A549 (cell line): ENCODE measurements at regions not wholly inside any gene's neighbourhood (a gene's known extent, or its start where the extent isn't known, plus 50 kb on each side); places are given as distances from the start of the nearest gene placed in this dataset.

Experiments
- ATAC-seq, 2 experiments: fragments of 200-7000 bp in 1 of 2; fragments of >200 bp in 1 of 2; cut with Nextera tagmentation in 1 of 2; cut with Tn5 transposase in 1 of 2; 3 replicates each; pipeline versions ENCODE4 v1.8.0 to v1.9.1; 2018 to 2020; ENCODE audit warnings: mild to moderate bottlenecking in 1 of 2, moderate library complexity in 1 of 2
- CTCF ChIA-PET: fragments of 300-600 bp; sonication (Branson Sonifier 250); formaldehyde crosslinking; extraction: SDS; loops from one replicate; lab custom pipeline; 2021; ENCODE audit warnings: antibody characterized with exemption, inconsistent platforms; lab: Yijun Ruan, JAX
- POLR2A ChIA-PET: fragments of 350-600 bp; formaldehyde crosslinking; extraction: SDS; loops from one replicate; lab custom pipeline; 2021; ENCODE audit warnings: antibody characterized with exemption, inconsistent platforms; lab: Yijun Ruan, JAX
- DNase-seq, 2 experiments: peaks; one replicate each; pipeline versions ENCODE4 v3.0.0 to v3.0.0-alpha.2; 2011 to 2016; ENCODE audit warnings: low read depth in 1 of 2, low spot score in 1 of 2
- FAIRE-seq: peaks from 2 replicates; lab custom pipeline; 2011; peaks lifted over from hg19 to GRCh38; lab: Jason Lieb, UNC
- H3K27ac ChIP-seq, 2 experiments: fragments of >200 bp; sonication (Bioruptor Twin); formaldehyde crosslinking; 3 replicates each; pipeline ENCODE4 v1.5.1; 2016 to 2017
- H3K4me1 ChIP-seq: fragments of >200 bp; sonication (Bioruptor Twin); formaldehyde crosslinking; 3 replicates; pipeline ENCODE4 v1.6.1; 2016
- H3K4me2 ChIP-seq: fragments of >200 bp; sonication (Bioruptor Twin); formaldehyde crosslinking; 3 replicates; pipeline ENCODE4 v1.6.1; 2016
- H3K4me3 ChIP-seq: fragments of >200 bp; sonication (Bioruptor Twin); formaldehyde crosslinking; 3 replicates; pipeline ENCODE4 v1.5.1; 2016
- H3K9me3 ChIP-seq: fragments of >200 bp; sonication (Bioruptor Twin); formaldehyde crosslinking; 3 replicates; pipeline ENCODE4 v1.6.1; 2016
- CBX2 ChIP-seq: fragments of 200-600 bp; sonication (generic); IDR thresholded peaks from 2 replicates; pipeline ENCODE4 v1.6.1; 2016; ENCODE audit warnings: low read depth, mild to moderate bottlenecking, borderline replicate concordance
- CBX8 ChIP-seq: fragments of 200-600 bp; sonication (generic); IDR thresholded peaks from 2 replicates; pipeline ENCODE4 v1.6.1; 2016
- CEBPB ChIP-seq, 2 experiments: fragments of >200 bp in 1 of 2; sonication (Bioruptor Twin) in 1 of 2; formaldehyde crosslinking in 1 of 2; IDR thresholded peaks; 2 replicates each; pipeline ENCODE4 v1.6.1; 2012 to 2016
- CHD4 ChIP-seq: fragments of 200-600 bp; sonication (generic); IDR thresholded peaks from 2 replicates; pipeline ENCODE4 v1.6.1; 2016; ENCODE audit warnings: antibody characterized with exemption, mild to moderate bottlenecking, borderline replicate concordance
- EHMT2 ChIP-seq: fragments of 200-600 bp; sonication (generic); IDR thresholded peaks from 2 replicates; pipeline ENCODE4 v1.6.1; 2016; ENCODE audit warnings: antibody characterized with exemption, low read depth, mild to moderate bottlenecking, moderate library complexity
- FOXS1 ChIP-seq: fragments of 250-450 bp; sonication (Bioruptor Pico); IDR thresholded peaks from 2 replicates; pipeline ENCODE4 v1.5.0; 2020; ENCODE audit warnings: mild to moderate bottlenecking, moderate library complexity
- GATA3 ChIP-seq: IDR thresholded peaks from 2 replicates; pipeline ENCODE4 v1.6.1; 2012; ENCODE audit warnings: borderline replicate concordance
- HEYL ChIP-seq: fragments of 250-450 bp; sonication (Bioruptor Pico); IDR thresholded peaks from 2 replicates; pipeline ENCODE4 v1.8.0; 2021; ENCODE audit warnings: mild to moderate bottlenecking, moderate library complexity
- HMGXB4 ChIP-seq: fragments of 250-450 bp; sonication (Bioruptor Pico); IDR thresholded peaks from 2 replicates; pipeline ENCODE4 v1.5.0; 2021; ENCODE audit warnings: mild to moderate bottlenecking, moderate library complexity, borderline replicate concordance
- HOXB5 ChIP-seq: fragments of 250-450 bp; sonication (Bioruptor Pico); IDR thresholded peaks from 2 replicates; pipeline ENCODE4 v1.5.0; 2020; ENCODE audit warnings: mild to moderate bottlenecking, moderate library complexity
- JUN ChIP-seq, 2 experiments: fragments of >200 bp; sonication (Bioruptor Twin); formaldehyde crosslinking; IDR thresholded peaks; 2 replicates in 1 of 2; 3 replicates in 1 of 2; pipeline ENCODE4 v1.6.1; 2016 to 2017
- KDM1A ChIP-seq: fragments of 200-600 bp; sonication (generic); IDR thresholded peaks from 2 replicates; pipeline ENCODE4 v1.6.1; 2016; ENCODE audit warnings: low read depth, mild to moderate bottlenecking
- KDM5A ChIP-seq: fragments of 200-600 bp; sonication (generic); IDR thresholded peaks from 2 replicates; pipeline ENCODE4 v1.6.1; 2016; ENCODE audit warnings: antibody characterized with exemption, mild to moderate bottlenecking
- MAFK ChIP-seq: fragments of 450-650 bp; IDR thresholded peaks from 2 replicates; pipeline ENCODE4 v1.6.1; 2014; ENCODE audit not compliant: partially characterized antibody
- MAZ ChIP-seq: fragments of 150-350 bp; IDR thresholded peaks from 2 replicates; pipeline ENCODE4 v1.6.1; 2014; ENCODE audit warnings: antibody characterized with exemption, low read depth, low read length, borderline replicate concordance
- MYC ChIP-seq: IDR thresholded peaks from 2 replicates; pipeline ENCODE4 v1.6.1; 2012; ENCODE audit warnings: mild to moderate bottlenecking, inconsistent platforms, low read length, improper control_type of control experiment, borderline replicate concordance
- NFE2L2 ChIP-seq: fragments of 150-350 bp; conservative IDR thresholded peaks from 2 replicates; pipeline ENCODE4 v1.6.1; 2014; ENCODE audit warnings: low read length
- NR3C1 ChIP-seq: fragments of >200 bp; sonication (Bioruptor Twin); formaldehyde crosslinking; IDR thresholded peaks from 3 replicates; pipeline ENCODE4 v1.6.1; 2017
- POLR2A ChIP-seq: IDR thresholded peaks from 2 replicates; pipeline ENCODE4 v1.6.1; 2012; ENCODE audit warnings: mild to moderate bottlenecking, low read length
- POLR2AphosphoS2 ChIP-seq: conservative IDR thresholded peaks from 2 replicates; pipeline ENCODE4 v1.6.1; 2012; ENCODE audit warnings: low read length, improper control_type of control experiment, inconsistent platforms
- RCOR1 ChIP-seq: fragments of 150-350 bp; IDR thresholded peaks from 2 replicates; pipeline ENCODE4 v1.6.1; 2014; ENCODE audit warnings: antibody characterized with exemption, low read length, low read depth
- RNF2 ChIP-seq: fragments of 200-600 bp; sonication (generic); IDR thresholded peaks from 2 replicates; pipeline ENCODE4 v1.6.1; 2016; ENCODE audit warnings: low read depth, mild to moderate bottlenecking, antibody characterized with exemption, moderate library complexity, borderline replicate concordance
- SREBF2 ChIP-seq: fragments of 450-650 bp; IDR thresholded peaks from 2 replicates; pipeline ENCODE4 v1.6.1; 2014; ENCODE audit warnings: mild to moderate bottlenecking, moderate library complexity
- TFCP2L1 ChIP-seq: fragments of 250-450 bp; sonication (Bioruptor Pico); IDR thresholded peaks from 2 replicates; pipeline ENCODE4 v1.5.0; 2021; ENCODE audit warnings: mild to moderate bottlenecking
- ZNF302 ChIP-seq: fragments of 250-450 bp; sonication (Bioruptor Pico); IDR thresholded peaks from 2 replicates; pipeline ENCODE4 v1.9.0; 2021; ENCODE audit warnings: inconsistent platforms, mild to moderate bottlenecking, moderate library complexity
- ZSCAN20 ChIP-seq: fragments of 250-450 bp; sonication (Bioruptor Pico); IDR thresholded peaks from 2 replicates; pipeline ENCODE4 v1.8.0; 2022; ENCODE audit warnings: mild to moderate bottlenecking, moderate library complexity
- WGBS: methylation state at CpG from one replicate; pipeline ENCODE4 v1.1.6; 2017; ENCODE audit errors: missing lambda C conversion rate; 5-methylcytosine and 5-hydroxymethylcytosine counted together
- TF ChIP-seq, protein P1 (sequence below): fragments of >200 bp; sonication (Bioruptor Twin); formaldehyde crosslinking; IDR thresholded peaks from 3 replicates; pipeline ENCODE4 v1.5.1; 2016
- TF ChIP-seq, protein P2 (sequence below): fragments of 250-450 bp; sonication (Bioruptor Pico); IDR thresholded peaks from 2 replicates; pipeline ENCODE4 v1.5.0; 2020; ENCODE audit warnings: low read depth, mild to moderate bottlenecking, moderate library complexity
- TF ChIP-seq, protein P3 (sequence below): fragments of 150-350 bp; IDR thresholded peaks from 2 replicates; pipeline ENCODE4 v1.6.1; 2014; ENCODE audit warnings: low read depth, mild to moderate bottlenecking, low read length

DNA sequence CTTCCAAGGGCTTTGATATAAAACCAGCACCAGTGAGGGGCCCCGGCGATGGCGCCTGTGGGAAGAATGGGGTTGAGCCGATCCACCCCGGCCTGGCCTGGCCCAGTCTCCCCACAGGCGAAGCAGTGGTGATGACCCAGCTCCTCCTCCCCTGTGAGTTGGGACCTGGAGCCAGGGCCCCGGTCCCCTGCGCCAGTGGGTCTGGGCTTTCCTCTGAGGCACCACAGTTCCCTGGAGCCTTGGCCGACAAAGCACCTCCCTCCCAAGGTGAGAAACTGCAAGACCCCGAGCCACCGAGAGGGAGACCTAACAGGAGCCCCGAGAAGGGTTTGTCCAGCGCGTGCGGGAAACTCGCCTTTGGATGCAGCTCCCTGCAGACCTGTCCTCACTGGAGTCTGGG, 942.9 kb downstream of the BRD1 start:
- Histone ChIP-seq H3K4me1 (no peaks in the 10 kb centered on the region), H3K9me3 (no peaks in the 10 kb centered on the region), H3K4me3 (no peak overlapping the region), H3K27ac (no peak overlapping the region), H3K4me2 (no peak overlapping the region)
- no peak for FAIRE-seq
- CTCF ChIA-PET: no interaction called here
- TF ChIP-seq KDM1A (no peak), ZNF302 (CRISPR knock-in tag) (no peak), KDM5A (no peak), RNF2 (no peak), FOXS1 (CRISPR knock-in tag) (no peak), NFE2L2 (no peak), GATA3 (no peak), CBX2 (no peak), SREBF2 (no peak)
- TF ChIP-seq, protein P1, sequence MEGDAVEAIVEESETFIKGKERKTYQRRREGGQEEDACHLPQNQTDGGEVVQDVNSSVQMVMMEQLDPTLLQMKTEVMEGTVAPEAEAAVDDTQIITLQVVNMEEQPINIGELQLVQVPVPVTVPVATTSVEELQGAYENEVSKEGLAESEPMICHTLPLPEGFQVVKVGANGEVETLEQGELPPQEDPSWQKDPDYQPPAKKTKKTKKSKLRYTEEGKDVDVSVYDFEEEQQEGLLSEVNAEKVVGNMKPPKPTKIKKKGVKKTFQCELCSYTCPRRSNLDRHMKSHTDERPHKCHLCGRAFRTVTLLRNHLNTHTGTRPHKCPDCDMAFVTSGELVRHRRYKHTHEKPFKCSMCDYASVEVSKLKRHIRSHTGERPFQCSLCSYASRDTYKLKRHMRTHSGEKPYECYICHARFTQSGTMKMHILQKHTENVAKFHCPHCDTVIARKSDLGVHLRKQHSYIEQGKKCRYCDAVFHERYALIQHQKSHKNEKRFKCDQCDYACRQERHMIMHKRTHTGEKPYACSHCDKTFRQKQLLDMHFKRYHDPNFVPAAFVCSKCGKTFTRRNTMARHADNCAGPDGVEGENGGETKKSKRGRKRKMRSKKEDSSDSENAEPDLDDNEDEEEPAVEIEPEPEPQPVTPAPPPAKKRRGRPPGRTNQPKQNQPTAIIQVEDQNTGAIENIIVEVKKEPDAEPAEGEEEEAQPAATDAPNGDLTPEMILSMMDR: no peak
- POLR2A ChIA-PET: no interaction called here
- DNase-seq: no peak
- WGBS: 33% methylated on average over 12 of the region's 16 CpGs
- ATAC-seq: no peak

DNA sequence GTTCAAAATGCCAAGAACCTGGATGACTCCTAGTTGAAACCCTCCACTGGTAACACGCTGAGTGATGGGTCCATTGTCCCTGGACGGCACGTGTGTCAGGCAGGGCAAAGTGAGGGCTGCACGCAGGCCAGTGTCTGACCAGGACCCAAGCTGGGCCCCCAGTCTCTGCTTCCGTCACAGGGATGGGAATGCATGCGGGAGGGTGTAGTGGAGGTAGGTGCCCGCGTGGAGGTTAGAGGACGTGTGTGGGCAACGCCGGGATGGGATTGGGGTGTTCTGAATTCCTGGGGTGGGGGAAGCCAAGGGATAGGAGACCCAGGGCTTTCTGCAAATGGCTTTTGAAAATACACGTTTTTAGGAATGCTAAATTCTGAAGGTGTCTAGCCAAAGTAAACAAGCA, 943.3 kb downstream of the BRD1 start:
- Histone ChIP-seq H3K4me2 (no peak overlapping the region), H3K27ac (no peak overlapping the region), H3K4me1 (no peaks in the 10 kb centered on the region), H3K4me3 (no peak overlapping the region), H3K9me3 (no peaks in the 10 kb centered on the region)
- FAIRE-seq (no peak), ATAC-seq (no peak), DNase-seq (no peak)
- POLR2A ChIA-PET: no interaction called here
- WGBS: 50% methylated on average over 12 of the region's 12 CpGs
- CTCF ChIA-PET: no interaction called here
- TF ChIP-seq MAZ (no peak), JUN (IDR thresholded peaks at IDR 0.05) (no peak), KDM1A (no peak), MAFK (no peak), ZSCAN20 (CRISPR knock-in tag) (no peak)
- TF ChIP-seq, protein P2, sequence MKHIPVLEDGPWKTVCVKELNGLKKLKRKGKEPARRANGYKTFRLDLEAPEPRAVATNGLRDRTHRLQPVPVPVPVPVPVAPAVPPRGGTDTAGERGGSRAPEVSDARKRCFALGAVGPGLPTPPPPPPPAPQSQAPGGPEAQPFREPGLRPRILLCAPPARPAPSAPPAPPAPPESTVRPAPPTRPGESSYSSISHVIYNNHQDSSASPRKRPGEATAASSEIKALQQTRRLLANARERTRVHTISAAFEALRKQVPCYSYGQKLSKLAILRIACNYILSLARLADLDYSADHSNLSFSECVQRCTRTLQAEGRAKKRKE (CRISPR knock-in tag): no peak

DNA sequence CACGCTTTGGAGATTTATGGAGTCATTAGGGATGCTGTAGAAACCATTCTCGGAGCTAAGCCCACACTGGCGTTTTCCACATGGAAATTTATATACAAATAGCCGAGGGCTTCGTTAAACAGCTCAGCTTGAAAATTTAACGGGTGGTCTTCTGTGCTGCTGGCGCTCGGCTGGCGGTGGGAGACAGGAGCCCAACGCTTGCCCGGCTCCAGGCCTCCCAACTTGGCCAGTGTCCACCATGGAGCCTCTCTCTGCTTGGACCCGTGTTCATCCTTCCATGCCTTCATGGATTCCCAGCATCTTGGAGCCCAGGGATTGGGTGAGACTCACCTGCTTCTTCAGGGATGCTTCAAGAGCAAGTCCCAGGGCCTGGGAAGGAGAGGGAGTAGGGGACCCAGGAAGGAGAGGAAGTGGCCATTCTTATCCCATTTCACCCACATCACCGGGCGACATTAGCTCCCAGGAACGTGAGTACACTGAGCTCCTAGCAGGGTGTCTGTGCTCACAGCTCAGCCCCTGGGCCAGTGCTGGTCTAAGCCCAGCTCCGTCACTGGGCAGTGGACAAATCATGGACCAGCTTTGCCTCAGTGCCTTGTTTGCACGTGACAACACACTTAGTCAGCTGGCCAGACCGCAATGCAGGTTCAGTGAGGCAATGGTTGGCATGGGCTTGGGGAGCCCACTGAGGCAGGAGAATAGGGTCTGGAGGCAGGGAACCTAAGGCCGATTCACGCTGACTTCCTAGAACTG, 944.3 kb downstream of the BRD1 start:
- H3K4me3 ChIP-seq: no peak overlapping the region
- no peak for TF ChIP-seq EHMT2
- TF ChIP-seq CBX8: no peak
- no peak for TF ChIP-seq TFCP2L1 (CRISPR knock-in tag)
- TF ChIP-seq HMGXB4 (CRISPR knock-in tag): no peak
- TF ChIP-seq, protein P2 (CRISPR knock-in tag): no peak
- no peak for TF ChIP-seq CHD4
- TF ChIP-seq ZSCAN20 (CRISPR knock-in tag): no peak
- TF ChIP-seq RCOR1: no peak
- TF ChIP-seq JUN (IDR thresholded peaks at IDR 0.05): no peak
- TF ChIP-seq, protein P3, sequence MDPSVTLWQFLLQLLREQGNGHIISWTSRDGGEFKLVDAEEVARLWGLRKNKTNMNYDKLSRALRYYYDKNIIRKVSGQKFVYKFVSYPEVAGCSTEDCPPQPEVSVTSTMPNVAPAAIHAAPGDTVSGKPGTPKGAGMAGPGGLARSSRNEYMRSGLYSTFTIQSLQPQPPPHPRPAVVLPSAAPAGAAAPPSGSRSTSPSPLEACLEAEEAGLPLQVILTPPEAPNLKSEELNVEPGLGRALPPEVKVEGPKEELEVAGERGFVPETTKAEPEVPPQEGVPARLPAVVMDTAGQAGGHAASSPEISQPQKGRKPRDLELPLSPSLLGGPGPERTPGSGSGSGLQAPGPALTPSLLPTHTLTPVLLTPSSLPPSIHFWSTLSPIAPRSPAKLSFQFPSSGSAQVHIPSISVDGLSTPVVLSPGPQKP: no peak
- TF ChIP-seq MYC: no peak
- no peak for TF ChIP-seq HEYL (CRISPR knock-in tag)
- no peak for TF ChIP-seq HOXB5 (CRISPR knock-in tag)
- TF ChIP-seq POLR2AphosphoS2: no peak
- TF ChIP-seq POLR2A: no peak
- TF ChIP-seq CEBPB (IDR thresholded peaks at IDR 0.05): no peak
- no peak for TF ChIP-seq NR3C1
- WGBS: 23% methylated on average over 17 of the region's 20 CpGs
- ATAC-seq (no peak), FAIRE-seq (no peak), DNase-seq (no peak)
- CTCF ChIA-PET: no interaction called here
- H3K4me1 ChIP-seq: no peaks in the 10 kb centered on the region
- POLR2A ChIA-PET: no interaction called here
- H3K4me2 ChIP-seq: no peak overlapping the region
- no peak overlapping the region for H3K27ac ChIP-seq
- H3K9me3 ChIP-seq: no peaks in the 10 kb centered on the region
